Liver (tissue), 8 donors: ENCODE measurements at regions not wholly inside any gene's neighbourhood (a gene's known extent, or its start where the extent isn't known, plus 50 kb on each side); places are given as distances from the start of the nearest gene placed in this dataset.

Experiments
- DNase-seq: peaks from one replicate; pipeline ENCODE4 v3.0.0-alpha.2; 2017; ENCODE audit warnings: low spot score
- H3K27ac ChIP-seq, 2 donors: one replicate each; pipeline ENCODE4 v1.7.0; 2013; ENCODE audit warnings: inconsistent platforms in 2 of 2, low read length in 2 of 2, control low read depth in 1 of 2, low read depth in 1 of 2, mild to moderate bottlenecking in 1 of 2
- H3K27me3 ChIP-seq, 4 donors: one replicate each; pipeline versions ENCODE4 v1.6.1 to v1.7.0; 2013; ENCODE audit warnings: low read length in 3 of 4, inconsistent platforms in 1 of 4, mild to moderate bottlenecking in 1 of 4, moderate library complexity in 1 of 4; ENCODE audit not compliant: control insufficient read depth in 4 of 4, insufficient read depth in 4 of 4
- H3K36me3 ChIP-seq, 4 donors: one replicate each; pipeline versions ENCODE4 v1.6.1 to v1.7.0; 2013; ENCODE audit warnings: low read length in 3 of 4, mild to moderate bottlenecking in 3 of 4, low read depth in 1 of 4, moderate library complexity in 1 of 4; ENCODE audit not compliant: control insufficient read depth in 4 of 4, insufficient read depth in 3 of 4
- H3K4me1 ChIP-seq, 4 donors: one replicate each; pipeline versions ENCODE4 v1.6.1 to v1.7.0; 2013; ENCODE audit warnings: low read length in 3 of 4, mild to moderate bottlenecking in 3 of 4, moderate library complexity in 1 of 4; ENCODE audit not compliant: control insufficient read depth in 4 of 4, insufficient read depth in 4 of 4
- H3K4me3 ChIP-seq, 3 donors: one replicate each; pipeline versions ENCODE4 v1.6.1 to v1.7.0; 2013; ENCODE audit warnings: low read length in 3 of 3, control low read depth in 1 of 3, low read depth in 1 of 3, mild to moderate bottlenecking in 1 of 3
- H3K9ac ChIP-seq, 2 donors: one replicate each; pipeline ENCODE4 v1.7.0; 2013; ENCODE audit warnings: low read length in 2 of 2, mild to moderate bottlenecking in 2 of 2, moderate library complexity in 2 of 2, control low read depth in 1 of 2, low read depth in 1 of 2
- H3K9me3 ChIP-seq, 4 donors: one replicate each; pipeline versions ENCODE4 v1.6.1 to v1.7.0; 2013; ENCODE audit warnings: low read length in 3 of 4; ENCODE audit not compliant: control insufficient read depth in 4 of 4
- EGR1 ChIP-seq, 2 donors: IDR thresholded peaks; 2 replicates each; pipeline ENCODE4 v1.6.1; 2016 to 2018; ENCODE audit warnings: antibody characterized with exemption in 2 of 2, low read depth in 2 of 2
- FOXA1 ChIP-seq: IDR thresholded peaks from 2 replicates; pipeline ENCODE4 v1.6.1; 2016; ENCODE audit warnings: antibody characterized with exemption
- FOXA2 ChIP-seq: IDR thresholded peaks from 2 replicates; pipeline ENCODE4 v1.6.1; 2016; ENCODE audit warnings: antibody characterized with exemption
- GABPA ChIP-seq, 2 donors: IDR thresholded peaks in 1 of 2; conservative IDR thresholded peaks in 1 of 2; 2 replicates each; pipeline ENCODE4 v1.6.1; 2016; ENCODE audit warnings: antibody characterized with exemption in 2 of 2, mild to moderate bottlenecking in 1 of 2, moderate library complexity in 1 of 2
- HNF4A ChIP-seq, 2 donors: conservative IDR thresholded peaks; 2 replicates each; pipeline ENCODE4 v1.6.1; 2016; ENCODE audit warnings: antibody characterized with exemption in 2 of 2, mild to moderate bottlenecking in 2 of 2
- HNF4G ChIP-seq: IDR thresholded peaks from 2 replicates; pipeline ENCODE4 v1.6.1; 2016; ENCODE audit warnings: antibody characterized with exemption
- NR2F2 ChIP-seq: IDR thresholded peaks from 2 replicates; pipeline ENCODE4 v1.6.1; 2016; ENCODE audit warnings: antibody characterized with exemption
- SP1 ChIP-seq: IDR thresholded peaks from 2 replicates; pipeline ENCODE4 v1.6.1; 2018; ENCODE audit warnings: antibody characterized with exemption, mild to moderate bottlenecking
- TAF1 ChIP-seq: conservative IDR thresholded peaks from 2 replicates; pipeline ENCODE4 v1.6.1; 2016; ENCODE audit warnings: antibody characterized with exemption, mild to moderate bottlenecking
- YY1 ChIP-seq: IDR thresholded peaks from 2 replicates; pipeline ENCODE4 v1.6.1; 2016; ENCODE audit warnings: antibody characterized with exemption, mild to moderate bottlenecking
- WGBS: extraction: QIAGEN DNeasy Blood & Tissue Kit; methylation state at CpG from one replicate; pipeline ENCODE4 v1.1.7; 2013; 5-methylcytosine and 5-hydroxymethylcytosine counted together
- TF ChIP-seq, protein P1 (sequence below): IDR thresholded peaks from 2 replicates; pipeline ENCODE4 v1.6.1; 2016; ENCODE audit warnings: antibody characterized with exemption
- TF ChIP-seq, protein P2 (sequence below): IDR thresholded peaks from 2 replicates; pipeline ENCODE4 v1.6.1; 2016; ENCODE audit warnings: antibody characterized with exemption
- TF ChIP-seq, protein P3 (sequence below): fragments of 150-350 bp; IDR thresholded peaks from 2 replicates; pipeline ENCODE4 v1.5.1; 2017; ENCODE audit warnings: improper control_type of control experiment, low read depth, low read length; ENCODE audit not compliant: missing input control
- TF ChIP-seq, protein P4 (sequence below): IDR thresholded peaks from 2 replicates; pipeline ENCODE4 v1.6.1; 2016; ENCODE audit warnings: antibody characterized with exemption, mild to moderate bottlenecking
- TF ChIP-seq, protein P5 (sequence below): IDR thresholded peaks from 2 replicates; pipeline ENCODE4 v1.6.1; 2016; ENCODE audit warnings: antibody characterized with exemption
- donor health status: healthy.
- donor health status: healthy.
- donor health status: healthy.
- donor health status: healthy.
- donor health status: healthy.

DNA sequence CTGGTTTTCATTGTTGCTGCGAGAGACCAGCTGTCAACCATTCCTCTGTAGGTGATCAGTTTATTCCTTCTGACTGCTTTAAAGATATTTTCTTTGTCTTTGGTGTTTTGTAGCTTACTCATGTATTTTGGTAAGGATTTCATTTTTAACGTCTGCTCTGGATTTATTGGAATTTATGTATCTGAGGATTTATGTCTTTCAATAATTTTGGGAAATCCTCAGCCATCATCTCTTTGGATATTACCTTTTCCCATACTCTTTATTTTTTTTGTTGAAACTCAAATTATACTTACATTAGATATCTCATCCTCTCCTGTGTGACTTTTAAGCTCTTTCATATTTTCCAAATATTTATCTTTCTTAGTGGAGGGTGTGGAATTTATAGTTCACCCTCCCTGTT lies 62.7 kb upstream of the COL8A1 start (continued):
- TF ChIP-seq, protein P1, sequence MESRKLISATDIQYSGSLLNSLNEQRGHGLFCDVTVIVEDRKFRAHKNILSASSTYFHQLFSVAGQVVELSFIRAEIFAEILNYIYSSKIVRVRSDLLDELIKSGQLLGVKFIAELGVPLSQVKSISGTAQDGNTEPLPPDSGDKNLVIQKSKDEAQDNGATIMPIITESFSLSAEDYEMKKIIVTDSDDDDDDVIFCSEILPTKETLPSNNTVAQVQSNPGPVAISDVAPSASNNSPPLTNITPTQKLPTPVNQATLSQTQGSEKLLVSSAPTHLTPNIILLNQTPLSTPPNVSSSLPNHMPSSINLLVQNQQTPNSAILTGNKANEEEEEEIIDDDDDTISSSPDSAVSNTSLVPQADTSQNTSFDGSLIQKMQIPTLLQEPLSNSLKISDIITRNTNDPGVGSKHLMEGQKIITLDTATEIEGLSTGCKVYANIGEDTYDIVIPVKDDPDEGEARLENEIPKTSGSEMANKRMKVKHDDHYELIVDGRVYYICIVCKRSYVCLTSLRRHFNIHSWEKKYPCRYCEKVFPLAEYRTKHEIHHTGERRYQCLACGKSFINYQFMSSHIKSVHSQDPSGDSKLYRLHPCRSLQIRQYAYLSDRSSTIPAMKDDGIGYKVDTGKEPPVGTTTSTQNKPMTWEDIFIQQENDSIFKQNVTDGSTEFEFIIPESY: no peak
- TF ChIP-seq TAF1 (no peak), HNF4A (conservative IDR thresholded peaks at IDR 0.05) (no peak), HNF4G (no peak), FOXA2 (no peak)

DNA sequence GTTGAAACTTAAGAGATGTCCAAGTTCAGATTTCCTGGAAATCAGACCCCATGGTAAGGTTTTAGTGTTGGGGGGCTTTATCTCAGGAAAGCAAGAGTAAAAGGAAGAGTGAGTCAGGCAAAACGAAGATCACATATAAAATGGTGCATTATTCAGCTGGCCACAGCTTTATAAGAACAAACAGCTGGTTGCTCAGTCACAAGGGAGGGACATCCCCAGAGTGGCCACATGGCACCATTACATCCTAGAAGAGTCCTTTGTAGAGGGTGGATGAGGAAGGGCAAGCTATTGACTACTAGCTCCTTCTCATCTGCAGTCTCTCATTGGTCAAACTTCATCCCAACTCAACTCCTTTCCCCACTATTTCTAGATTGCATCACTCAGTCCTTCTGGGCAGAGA lies 68.3 kb upstream of the COL8A1 start:
- no peak overlapping the region for H3K4me3 ChIP-seq
- no peaks in the 10 kb centered on the region for H3K4me1 ChIP-seq
- TF ChIP-seq HNF4A (conservative IDR thresholded peaks at IDR 0.05): no peak
- TF ChIP-seq SP1: no peak
- TF ChIP-seq EGR1 (IDR thresholded peaks at IDR 0.05; ENCODE audit: low read depth in 2 of 2): no peak
- TF ChIP-seq, protein P2, sequence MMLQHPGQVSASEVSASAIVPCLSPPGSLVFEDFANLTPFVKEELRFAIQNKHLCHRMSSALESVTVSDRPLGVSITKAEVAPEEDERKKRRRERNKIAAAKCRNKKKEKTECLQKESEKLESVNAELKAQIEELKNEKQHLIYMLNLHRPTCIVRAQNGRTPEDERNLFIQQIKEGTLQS: no peak
- no peak for TF ChIP-seq YY1
- TF ChIP-seq, protein P3, sequence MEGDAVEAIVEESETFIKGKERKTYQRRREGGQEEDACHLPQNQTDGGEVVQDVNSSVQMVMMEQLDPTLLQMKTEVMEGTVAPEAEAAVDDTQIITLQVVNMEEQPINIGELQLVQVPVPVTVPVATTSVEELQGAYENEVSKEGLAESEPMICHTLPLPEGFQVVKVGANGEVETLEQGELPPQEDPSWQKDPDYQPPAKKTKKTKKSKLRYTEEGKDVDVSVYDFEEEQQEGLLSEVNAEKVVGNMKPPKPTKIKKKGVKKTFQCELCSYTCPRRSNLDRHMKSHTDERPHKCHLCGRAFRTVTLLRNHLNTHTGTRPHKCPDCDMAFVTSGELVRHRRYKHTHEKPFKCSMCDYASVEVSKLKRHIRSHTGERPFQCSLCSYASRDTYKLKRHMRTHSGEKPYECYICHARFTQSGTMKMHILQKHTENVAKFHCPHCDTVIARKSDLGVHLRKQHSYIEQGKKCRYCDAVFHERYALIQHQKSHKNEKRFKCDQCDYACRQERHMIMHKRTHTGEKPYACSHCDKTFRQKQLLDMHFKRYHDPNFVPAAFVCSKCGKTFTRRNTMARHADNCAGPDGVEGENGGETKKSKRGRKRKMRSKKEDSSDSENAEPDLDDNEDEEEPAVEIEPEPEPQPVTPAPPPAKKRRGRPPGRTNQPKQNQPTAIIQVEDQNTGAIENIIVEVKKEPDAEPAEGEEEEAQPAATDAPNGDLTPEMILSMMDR: no peak
- no peak for TF ChIP-seq NR2F2
- no peak for TF ChIP-seq GABPA (IDR thresholded peaks at IDR 0.05 in 1 of 2, conservative IDR thresholded peaks at IDR 0.05 in 1 of 2)
- TF ChIP-seq, protein P1: no peak
- no peak for TF ChIP-seq FOXA2
- no peak for TF ChIP-seq FOXA1
- TF ChIP-seq, protein P4, sequence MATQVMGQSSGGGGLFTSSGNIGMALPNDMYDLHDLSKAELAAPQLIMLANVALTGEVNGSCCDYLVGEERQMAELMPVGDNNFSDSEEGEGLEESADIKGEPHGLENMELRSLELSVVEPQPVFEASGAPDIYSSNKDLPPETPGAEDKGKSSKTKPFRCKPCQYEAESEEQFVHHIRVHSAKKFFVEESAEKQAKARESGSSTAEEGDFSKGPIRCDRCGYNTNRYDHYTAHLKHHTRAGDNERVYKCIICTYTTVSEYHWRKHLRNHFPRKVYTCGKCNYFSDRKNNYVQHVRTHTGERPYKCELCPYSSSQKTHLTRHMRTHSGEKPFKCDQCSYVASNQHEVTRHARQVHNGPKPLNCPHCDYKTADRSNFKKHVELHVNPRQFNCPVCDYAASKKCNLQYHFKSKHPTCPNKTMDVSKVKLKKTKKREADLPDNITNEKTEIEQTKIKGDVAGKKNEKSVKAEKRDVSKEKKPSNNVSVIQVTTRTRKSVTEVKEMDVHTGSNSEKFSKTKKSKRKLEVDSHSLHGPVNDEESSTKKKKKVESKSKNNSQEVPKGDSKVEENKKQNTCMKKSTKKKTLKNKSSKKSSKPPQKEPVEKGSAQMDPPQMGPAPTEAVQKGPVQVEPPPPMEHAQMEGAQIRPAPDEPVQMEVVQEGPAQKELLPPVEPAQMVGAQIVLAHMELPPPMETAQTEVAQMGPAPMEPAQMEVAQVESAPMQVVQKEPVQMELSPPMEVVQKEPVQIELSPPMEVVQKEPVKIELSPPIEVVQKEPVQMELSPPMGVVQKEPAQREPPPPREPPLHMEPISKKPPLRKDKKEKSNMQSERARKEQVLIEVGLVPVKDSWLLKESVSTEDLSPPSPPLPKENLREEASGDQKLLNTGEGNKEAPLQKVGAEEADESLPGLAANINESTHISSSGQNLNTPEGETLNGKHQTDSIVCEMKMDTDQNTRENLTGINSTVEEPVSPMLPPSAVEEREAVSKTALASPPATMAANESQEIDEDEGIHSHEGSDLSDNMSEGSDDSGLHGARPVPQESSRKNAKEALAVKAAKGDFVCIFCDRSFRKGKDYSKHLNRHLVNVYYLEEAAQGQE: no peak
- TF ChIP-seq, protein P5, sequence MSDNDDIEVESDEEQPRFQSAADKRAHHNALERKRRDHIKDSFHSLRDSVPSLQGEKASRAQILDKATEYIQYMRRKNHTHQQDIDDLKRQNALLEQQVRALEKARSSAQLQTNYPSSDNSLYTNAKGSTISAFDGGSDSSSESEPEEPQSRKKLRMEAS: no peak
- no peak for TF ChIP-seq TAF1
- no peak overlapping the region for H3K27ac ChIP-seq
- no peaks in the 10 kb centered on the region for H3K27me3 ChIP-seq
- 47% methylated on average over 1 of the region's 1 CpG for WGBS
- DNase-seq: no peak
- H3K36me3 ChIP-seq: no peaks in the 10 kb centered on the region
- no peak overlapping the region for H3K9ac ChIP-seq
- peaks cover 0 to 14% (median 0%) of the 10 kb centered on the region in 4 donors for H3K9me3 ChIP-seq
